Skeletal muscle satellite cell (primary cell): ENCODE measurements at regions not wholly inside any gene's neighbourhood (a gene's known extent, or its start where the extent isn't known, plus 50 kb on each side); places are given as distances from the start of the nearest gene placed in this dataset.

Experiments
- H3K27me3 ChIP-seq: 2 replicates; pipeline ENCODE4 v1.7.0; 2013; ENCODE audit warnings: low read length; ENCODE audit not compliant: control insufficient read depth, insufficient read depth
- H3K36me3 ChIP-seq: 2 replicates; pipeline ENCODE4 v1.7.0; 2013; ENCODE audit warnings: mild to moderate bottlenecking, control low read depth, low read length; ENCODE audit not compliant: insufficient read depth
- H3K4me1 ChIP-seq: 2 replicates; pipeline ENCODE4 v1.7.0; 2013; ENCODE audit warnings: low read length; ENCODE audit not compliant: control insufficient read depth, insufficient read depth
- H3K4me2 ChIP-seq: 2 replicates; pipeline ENCODE4 v1.7.0; 2013; ENCODE audit warnings: mild to moderate bottlenecking, low read length
- H3K4me3 ChIP-seq: 2 replicates; pipeline ENCODE4 v1.7.0; 2013; ENCODE audit warnings: low read length
- H3K9ac ChIP-seq: 2 replicates; pipeline ENCODE4 v1.7.0; 2013; ENCODE audit warnings: mild to moderate bottlenecking, low read depth, low read length, moderate library complexity
- H3K9me3 ChIP-seq: replicated peaks from 2 replicates; pipeline ENCODE4 v1.7.0; 2013; ENCODE audit warnings: mild to moderate bottlenecking, control low read depth, low read length

DNA sequence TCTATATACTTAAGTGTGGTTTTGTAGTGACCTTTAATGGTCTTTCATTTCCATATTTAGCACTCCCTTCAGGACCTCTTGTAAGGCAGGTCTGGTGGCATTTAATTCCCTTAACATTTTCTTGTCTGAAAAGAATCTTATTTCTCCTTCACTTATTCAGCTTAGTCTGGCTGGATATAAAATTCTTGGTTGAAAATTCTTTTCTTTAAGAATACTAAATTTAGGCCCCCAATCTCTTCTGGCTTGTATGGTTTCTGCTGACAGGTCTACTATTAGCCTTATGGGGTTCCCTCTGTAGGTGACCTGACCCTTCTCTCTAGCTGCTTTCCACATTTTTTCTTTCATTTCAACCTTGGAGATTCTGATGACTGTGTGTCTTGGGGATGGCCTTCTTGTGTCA, 236.9 kb downstream of the THBS2 start:
- no peak overlapping the region for H3K4me3 ChIP-seq
- H3K36me3 ChIP-seq = no peaks in the 10 kb centered on the region
- H3K9me3 ChIP-seq = no peaks in the 10 kb centered on the region
- H3K9ac ChIP-seq = no peak overlapping the region
- H3K27me3 ChIP-seq = no peaks in the 10 kb centered on the region
- H3K4me1 ChIP-seq = no peaks in the 10 kb centered on the region
- H3K4me2 ChIP-seq = no peak overlapping the region

DNA sequence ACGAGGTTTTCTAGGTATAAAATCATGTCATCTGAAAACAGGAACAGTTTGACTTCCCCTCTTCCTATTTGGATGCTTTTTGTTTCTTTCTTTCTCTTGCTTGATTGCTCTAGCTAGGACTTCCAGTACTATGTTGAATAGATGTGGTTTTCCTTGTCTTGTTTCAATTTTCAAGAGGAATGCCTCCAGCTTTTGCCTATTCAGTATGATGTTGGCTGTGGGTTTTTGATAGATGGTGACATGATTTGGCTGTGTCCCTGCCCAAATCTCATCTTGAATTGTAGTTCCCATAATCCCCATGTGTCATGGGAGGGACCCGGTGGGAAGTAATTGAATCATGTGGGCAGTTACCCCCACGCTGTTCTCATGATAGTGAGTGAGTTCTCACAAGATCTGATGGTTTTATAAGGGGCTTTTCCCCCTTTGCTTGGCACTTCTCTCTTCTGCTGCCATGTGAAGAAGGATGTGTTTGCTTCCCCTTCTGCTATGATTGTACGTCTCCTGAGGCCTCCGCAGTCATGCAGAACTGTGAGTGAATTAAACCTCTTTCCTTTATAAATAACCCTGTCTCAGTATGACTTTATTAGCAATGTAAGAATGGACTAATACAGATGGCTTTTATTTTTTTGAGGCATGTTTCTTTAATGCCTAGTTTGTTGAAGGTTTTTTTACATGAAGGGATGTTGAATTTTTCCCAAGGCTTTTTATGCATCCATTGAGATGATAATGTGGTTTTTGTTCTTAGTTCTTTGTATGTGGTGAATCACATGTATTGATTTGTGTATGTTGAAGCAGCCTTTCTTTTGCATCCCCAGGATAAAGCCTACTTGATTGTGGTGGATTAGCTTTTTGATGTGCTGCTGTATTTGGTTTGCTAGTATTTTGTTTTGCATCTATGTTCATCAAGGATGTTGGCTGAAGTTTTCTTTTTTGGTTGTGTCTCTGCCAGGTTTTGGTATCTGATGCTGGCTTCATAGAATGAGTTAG, 239.1 kb downstream of the THBS2 start:
- Histone ChIP-seq H3K4me2 (no peak overlapping the region), H3K36me3 (no peaks in the 10 kb centered on the region), H3K9me3 (no peaks in the 10 kb centered on the region)

DNA sequence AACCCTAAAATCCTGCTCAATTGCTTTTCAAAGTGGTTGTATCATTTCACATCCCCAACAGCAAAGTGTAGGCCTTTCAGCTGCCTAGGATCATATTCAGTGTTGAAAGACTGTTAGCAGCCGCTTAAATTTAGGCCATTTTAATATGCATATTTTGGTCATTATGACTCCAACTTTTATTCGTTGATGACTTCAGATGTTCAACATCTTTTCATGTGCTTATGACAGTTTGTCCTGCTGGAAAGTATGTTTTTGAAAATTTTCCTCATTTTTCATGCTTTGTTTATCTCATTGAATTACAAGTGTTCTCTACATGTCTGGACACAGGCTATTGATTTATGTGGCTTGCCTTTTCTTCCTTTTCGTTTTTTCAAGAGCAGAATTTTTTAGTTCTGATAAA, 244.0 kb downstream of the THBS2 start:
- H3K9me3 ChIP-seq = no peaks in the 10 kb centered on the region
- H3K4me2 ChIP-seq = no peak overlapping the region
- H3K36me3 ChIP-seq = no peaks in the 10 kb centered on the region
- no peaks in the 10 kb centered on the region for H3K4me1 ChIP-seq
- H3K9ac ChIP-seq = no peak overlapping the region
- H3K27me3 ChIP-seq = no peaks in the 10 kb centered on the region
- H3K4me3 ChIP-seq = no peak overlapping the region

More for the DNA sequence above, 239.1 kb downstream of the THBS2 start:
- Histone ChIP-seq H3K4me1 (no peaks in the 10 kb centered on the region), H3K9ac (no peak overlapping the region), H3K27me3 (no peaks in the 10 kb centered on the region), H3K4me3 (no peak overlapping the region)

DNA sequence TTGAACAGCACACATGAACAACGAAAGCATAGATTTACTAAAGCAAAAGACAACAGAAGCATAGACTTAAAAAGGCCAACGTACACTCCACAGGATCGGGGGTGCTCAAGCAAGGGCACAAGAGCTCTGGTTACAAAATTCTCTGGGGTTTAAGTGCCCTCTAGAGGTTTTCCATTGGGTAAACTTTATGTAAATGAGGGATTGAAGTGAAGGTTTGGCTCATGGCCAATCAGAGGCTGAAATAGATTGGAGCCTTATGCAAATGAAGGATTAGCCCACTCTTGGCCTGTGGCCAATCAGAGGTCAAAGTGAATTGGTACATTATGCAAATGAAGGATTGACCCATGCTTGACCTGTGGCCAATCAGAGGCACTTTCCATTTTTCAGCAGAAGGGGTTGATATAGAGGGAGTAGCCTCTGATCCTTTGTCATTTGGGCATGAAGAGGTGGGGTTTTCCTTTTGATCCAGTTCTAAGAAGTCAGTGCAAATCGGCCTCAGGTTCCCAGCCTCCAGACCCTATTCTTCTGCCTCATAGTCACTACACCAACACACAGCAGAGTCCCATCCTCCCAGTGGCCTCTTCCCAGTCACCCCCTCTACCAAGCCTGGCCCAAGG, 244.9 kb downstream of the THBS2 start:
- Histone ChIP-seq H3K4me1 (no peaks in the 10 kb centered on the region), H3K9ac (no peak overlapping the region), H3K36me3 (no peaks in the 10 kb centered on the region), H3K9me3 (no peaks in the 10 kb centered on the region), H3K4me3 (no peak overlapping the region), H3K4me2 (no peak overlapping the region), H3K27me3 (no peaks in the 10 kb centered on the region)

DNA sequence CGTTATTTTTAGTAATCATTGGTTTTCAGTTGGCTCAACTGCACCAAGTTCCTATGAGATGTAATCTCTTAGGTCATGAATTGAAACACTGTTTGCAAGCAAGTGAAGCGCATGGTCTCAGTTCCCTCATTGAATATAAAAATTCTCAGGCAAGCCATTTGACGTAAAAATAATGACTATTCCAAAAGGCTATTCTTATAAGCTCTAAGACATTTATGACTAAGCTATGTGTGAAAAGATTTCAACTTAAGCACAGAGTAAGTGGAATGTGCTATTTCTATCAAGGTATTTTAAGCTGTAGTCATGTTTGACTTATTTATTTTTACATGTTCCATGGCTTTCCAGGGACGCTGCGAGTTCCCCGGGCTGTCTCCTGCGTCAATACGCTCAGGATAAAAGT, 248.5 kb downstream of the THBS2 start:
- no peak overlapping the region for H3K9ac ChIP-seq
- no peak overlapping the region for H3K4me3 ChIP-seq
- no peaks in the 10 kb centered on the region for H3K27me3 ChIP-seq
- no peaks in the 10 kb centered on the region for H3K36me3 ChIP-seq
- no peaks in the 10 kb centered on the region for H3K4me1 ChIP-seq
- H3K9me3 ChIP-seq = no peaks in the 10 kb centered on the region
- no peak overlapping the region for H3K4me2 ChIP-seq

DNA sequence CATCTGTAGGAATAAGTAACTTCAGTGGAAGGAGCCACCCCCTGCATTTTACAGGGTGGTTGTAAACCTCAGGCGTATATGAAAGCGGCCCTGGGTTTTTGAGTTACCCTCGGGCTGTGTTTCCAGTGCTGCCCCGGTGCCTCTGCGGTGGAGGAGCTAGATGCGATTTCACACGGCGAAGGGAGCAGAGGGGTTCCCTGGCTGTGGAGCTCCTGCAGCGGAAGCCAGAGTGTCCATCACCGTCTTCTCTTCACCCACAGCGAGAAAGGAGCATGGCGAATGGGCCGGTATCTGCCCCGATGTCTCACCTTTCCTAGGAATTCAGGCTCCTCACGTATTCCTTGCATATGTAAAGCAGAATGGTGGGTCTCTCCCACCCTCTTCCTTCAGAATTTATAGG, 253.6 kb downstream of the THBS2 start:
- Histone ChIP-seq H3K27me3 (no peaks in the 10 kb centered on the region), H3K4me1 (no peaks in the 10 kb centered on the region), H3K36me3 (no peaks in the 10 kb centered on the region), H3K4me3 (no peak overlapping the region), H3K9me3 (no peaks in the 10 kb centered on the region), H3K4me2 (no peak overlapping the region), H3K9ac (no peak overlapping the region)

DNA sequence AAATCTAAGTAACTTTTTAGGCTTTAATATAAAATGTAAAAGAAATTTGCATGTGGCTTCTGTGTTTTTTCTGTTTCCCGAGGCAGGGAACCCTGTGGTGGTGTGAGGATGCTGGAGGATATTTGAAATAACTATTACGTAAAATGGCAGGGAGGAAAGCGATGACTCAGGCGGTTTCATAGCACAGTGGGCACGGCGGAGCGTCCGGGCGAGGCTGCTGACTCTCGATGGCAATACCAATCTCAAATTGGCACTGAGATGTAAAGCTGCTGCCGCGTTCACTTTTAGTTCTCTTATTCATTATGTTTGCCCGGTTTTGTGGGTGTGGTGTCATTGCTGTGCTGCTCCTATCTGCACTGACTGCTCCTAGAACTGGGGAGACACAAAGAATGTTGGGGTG, 254.3 kb downstream of the THBS2 start:
- H3K4me2 ChIP-seq = no peak overlapping the region
- H3K27me3 ChIP-seq = no peaks in the 10 kb centered on the region
- H3K4me1 ChIP-seq = no peaks in the 10 kb centered on the region
- no peaks in the 10 kb centered on the region for H3K36me3 ChIP-seq
- no peak overlapping the region for H3K9ac ChIP-seq
- H3K9me3 ChIP-seq = no peaks in the 10 kb centered on the region
- no peak overlapping the region for H3K4me3 ChIP-seq

DNA sequence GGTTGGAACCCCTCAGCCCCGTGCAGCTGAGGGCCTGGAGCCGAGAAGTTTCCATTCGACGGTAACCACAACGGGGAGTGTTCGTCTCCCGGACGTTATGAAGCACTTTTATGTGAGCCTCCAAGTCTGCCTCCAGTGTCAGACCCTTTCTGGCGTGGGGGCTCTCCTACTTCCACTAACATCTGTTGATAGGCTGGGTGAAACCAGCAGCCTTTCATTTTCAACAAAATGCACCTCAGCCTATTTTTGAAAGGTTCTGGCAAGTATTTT, 257.4 kb downstream of the THBS2 start:
- no peaks in the 10 kb centered on the region for H3K9me3 ChIP-seq
- no peak overlapping the region for H3K4me3 ChIP-seq
- H3K27me3 ChIP-seq = no peaks in the 10 kb centered on the region
- H3K4me1 ChIP-seq = no peaks in the 10 kb centered on the region
- no peak overlapping the region for H3K9ac ChIP-seq
- H3K4me2 ChIP-seq = no peak overlapping the region
- H3K36me3 ChIP-seq = no peaks in the 10 kb centered on the region

DNA sequence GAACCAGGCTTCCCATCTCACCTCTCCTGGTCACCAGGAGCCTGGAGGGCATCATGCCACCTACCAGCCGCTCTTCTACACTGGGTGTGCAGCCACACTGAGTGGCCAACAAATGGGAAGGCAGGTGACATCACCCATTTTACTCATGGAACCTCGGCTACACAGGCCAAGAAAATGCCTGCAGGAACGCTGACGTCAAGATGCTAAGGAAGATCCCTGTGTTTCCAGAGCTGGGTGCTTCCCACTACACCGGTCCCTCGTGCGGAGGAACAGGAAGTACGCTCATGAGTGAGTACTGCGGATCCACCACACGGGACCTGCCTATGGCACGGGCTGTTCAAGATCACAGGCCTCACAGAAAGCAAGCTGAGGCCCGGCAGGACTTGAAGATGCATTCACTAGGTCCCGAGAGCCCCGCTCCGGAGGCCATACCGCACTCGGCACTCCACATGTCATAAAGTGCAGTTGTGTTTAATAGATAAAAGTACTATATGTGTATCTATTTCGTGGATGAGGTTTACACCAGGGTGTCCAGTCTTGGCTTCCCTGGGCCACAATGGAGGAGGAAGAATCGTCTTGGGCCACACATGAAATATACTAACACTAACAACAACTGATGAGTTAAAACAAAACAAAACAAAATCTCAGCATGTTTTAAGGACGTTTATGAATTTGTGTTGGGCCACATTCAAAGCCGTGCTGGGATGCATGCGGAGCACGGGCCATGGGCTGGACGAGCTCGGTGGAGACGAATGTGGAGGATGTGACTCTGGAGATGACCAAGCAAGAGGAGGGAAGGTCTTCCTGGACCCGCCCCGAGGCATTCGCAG, 257.9 kb downstream of the THBS2 start:
- Histone ChIP-seq H3K9ac (no peak overlapping the region), H3K27me3 (no peaks in the 10 kb centered on the region), H3K4me3 (no peak overlapping the region), H3K4me2 (no peak overlapping the region), H3K9me3 (no peaks in the 10 kb centered on the region), H3K4me1 (no peaks in the 10 kb centered on the region), H3K36me3 (no peaks in the 10 kb centered on the region)

DNA sequence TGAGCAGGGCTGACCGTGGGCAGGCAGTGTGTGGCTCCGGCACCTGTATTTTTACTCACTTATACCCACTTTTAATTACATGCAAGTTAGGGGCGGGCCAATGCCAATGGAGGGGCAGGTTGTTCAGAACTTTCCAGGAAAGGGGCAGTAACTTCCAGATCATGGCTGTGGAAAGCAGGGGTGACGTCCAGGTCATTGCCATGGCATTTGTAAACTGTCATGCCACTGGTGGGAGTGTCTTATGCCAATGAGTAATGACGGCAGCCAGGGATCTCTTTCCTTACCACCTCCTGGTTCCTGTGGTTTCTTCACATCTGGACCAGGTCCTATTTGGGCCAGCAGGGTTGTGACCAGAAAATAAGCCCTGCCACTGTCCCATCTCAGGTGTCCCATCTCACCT, 258.7 kb downstream of the THBS2 start:
- Histone ChIP-seq H3K27me3 (no peaks in the 10 kb centered on the region), H3K9me3 (no peaks in the 10 kb centered on the region), H3K4me3 (no peak overlapping the region), H3K4me2 (no peak overlapping the region), H3K4me1 (no peaks in the 10 kb centered on the region), H3K36me3 (no peaks in the 10 kb centered on the region), H3K9ac (no peak overlapping the region)

DNA sequence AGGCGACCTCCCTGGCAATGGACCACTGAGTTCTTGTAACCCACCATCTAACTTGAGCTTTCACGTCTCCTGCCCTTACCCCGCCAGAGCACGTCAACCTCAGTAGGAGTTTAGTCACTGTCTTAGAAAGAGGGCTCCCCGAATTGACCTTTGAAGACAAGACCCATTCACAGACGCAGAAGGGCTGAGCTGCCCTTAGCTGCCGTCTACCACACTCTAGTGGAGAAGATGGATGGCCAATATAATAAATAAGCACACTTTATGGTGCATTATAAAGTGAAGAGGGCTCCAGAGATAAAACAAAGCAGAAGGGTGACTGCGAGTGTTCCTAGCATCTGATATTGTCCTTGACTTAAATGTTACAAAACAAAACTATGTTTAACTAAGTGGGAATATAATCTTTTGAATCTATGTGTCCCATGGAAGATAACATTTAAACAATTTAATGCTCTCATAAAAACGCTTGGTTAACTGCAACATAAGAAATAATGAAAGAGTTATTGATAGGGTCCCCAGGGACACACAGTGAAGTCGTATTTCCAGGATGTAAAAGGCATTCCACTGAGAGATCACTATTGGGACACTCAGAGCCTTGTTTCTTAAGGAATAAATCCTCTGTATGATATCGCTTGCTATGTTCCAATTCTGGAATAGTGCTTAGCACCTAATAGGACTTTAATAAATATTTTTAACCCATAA, 261.1 kb downstream of the THBS2 start:
- no peak overlapping the region for H3K9ac ChIP-seq

More for the DNA sequence above, 261.1 kb downstream of the THBS2 start:
- H3K4me2 ChIP-seq = no peak overlapping the region
- no peaks in the 10 kb centered on the region for H3K27me3 ChIP-seq
- no peak overlapping the region for H3K4me3 ChIP-seq
- H3K36me3 ChIP-seq = no peaks in the 10 kb centered on the region
- H3K4me1 ChIP-seq = no peaks in the 10 kb centered on the region
- H3K9me3 ChIP-seq = no peaks in the 10 kb centered on the region
